ENCODE measurements at regions not wholly inside any gene's neighbourhood (a gene's known extent, or its start where the extent isn't known, plus 50 kb on each side); places are given as distances from the start of the nearest gene placed in this dataset.

- no peak overlapping the region for H3K4me3 Mint-ChIP-seq
- DNase-seq (ENCODE audit: low read depth, low spot score): no peak
- H3K27me3 Mint-ChIP-seq (ENCODE audit: low read depth): no peaks in the 10 kb centered on the region
- H3K36me3 Mint-ChIP-seq (ENCODE audit: low read depth): no peaks in the 10 kb centered on the region
- peaks cover 4% of the 10 kb centered on the region for H3K9me3 Mint-ChIP-seq
- no peak overlapping the region for H3K27ac Mint-ChIP-seq (ENCODE audit: unreplicated experiment)
- TF ChIP-seq, protein P1, sequence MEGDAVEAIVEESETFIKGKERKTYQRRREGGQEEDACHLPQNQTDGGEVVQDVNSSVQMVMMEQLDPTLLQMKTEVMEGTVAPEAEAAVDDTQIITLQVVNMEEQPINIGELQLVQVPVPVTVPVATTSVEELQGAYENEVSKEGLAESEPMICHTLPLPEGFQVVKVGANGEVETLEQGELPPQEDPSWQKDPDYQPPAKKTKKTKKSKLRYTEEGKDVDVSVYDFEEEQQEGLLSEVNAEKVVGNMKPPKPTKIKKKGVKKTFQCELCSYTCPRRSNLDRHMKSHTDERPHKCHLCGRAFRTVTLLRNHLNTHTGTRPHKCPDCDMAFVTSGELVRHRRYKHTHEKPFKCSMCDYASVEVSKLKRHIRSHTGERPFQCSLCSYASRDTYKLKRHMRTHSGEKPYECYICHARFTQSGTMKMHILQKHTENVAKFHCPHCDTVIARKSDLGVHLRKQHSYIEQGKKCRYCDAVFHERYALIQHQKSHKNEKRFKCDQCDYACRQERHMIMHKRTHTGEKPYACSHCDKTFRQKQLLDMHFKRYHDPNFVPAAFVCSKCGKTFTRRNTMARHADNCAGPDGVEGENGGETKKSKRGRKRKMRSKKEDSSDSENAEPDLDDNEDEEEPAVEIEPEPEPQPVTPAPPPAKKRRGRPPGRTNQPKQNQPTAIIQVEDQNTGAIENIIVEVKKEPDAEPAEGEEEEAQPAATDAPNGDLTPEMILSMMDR (conservative IDR thresholded peaks at IDR 0.05): no peak
- peaks cover 11% of the 10 kb centered on the region for H3K4me1 Mint-ChIP-seq
Measured at GRCh38 chr15:91635080-91635479, 218.4 kb upstream of the SLCO3A1 start.

- peaks cover 11% of the 10 kb centered on the region for H3K4me1 Mint-ChIP-seq
- TF ChIP-seq, protein P1 (conservative IDR thresholded peaks at IDR 0.05): no peak
Measured at GRCh38 chr15:91635641-91636040, 217.9 kb upstream of the SLCO3A1 start.

DNA sequence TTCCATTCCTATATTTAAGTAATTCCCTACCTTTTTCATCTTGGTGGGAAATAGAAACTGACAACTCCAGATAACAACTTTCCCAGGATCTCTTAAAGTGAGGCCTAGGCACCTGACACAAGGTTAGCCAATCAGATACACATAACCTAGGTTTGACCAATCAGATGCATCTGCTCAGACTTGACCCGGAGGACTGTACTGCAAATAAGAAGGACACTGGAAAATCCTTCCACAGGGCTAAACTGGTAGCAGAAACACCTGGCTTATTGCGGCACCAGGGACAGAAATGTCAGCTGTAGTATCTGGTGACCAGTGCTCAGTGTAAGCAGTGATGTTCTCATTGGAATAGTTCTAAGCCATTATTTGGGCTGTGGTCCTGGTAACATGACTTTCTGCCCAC lies 204.5 kb upstream of the SLCO3A1 start:
- H3K9me3 Mint-ChIP-seq: no peaks in the 10 kb centered on the region
- no peaks in the 10 kb centered on the region for H3K36me3 Mint-ChIP-seq (ENCODE audit: low read depth)
- no peaks in the 10 kb centered on the region for H3K27me3 Mint-ChIP-seq (ENCODE audit: low read depth)
- TF ChIP-seq, protein P1 (conservative IDR thresholded peaks at IDR 0.05): no peak
- peaks cover 4% of the 10 kb centered on the region for H3K4me1 Mint-ChIP-seq
- DNase-seq (ENCODE audit: low read depth, low spot score): no peak
- H3K27ac Mint-ChIP-seq (ENCODE audit: unreplicated experiment): no peak overlapping the region
- no peak overlapping the region for H3K4me3 Mint-ChIP-seq

More at GRCh38 chr15:91635641-91636040, 217.9 kb upstream of the SLCO3A1 start:
- DNase-seq (ENCODE audit: low read depth, low spot score): no peak
- Mint-ChIP-seq H3K27ac (ENCODE audit: unreplicated experiment) (no peak overlapping the region), H3K27me3 (ENCODE audit: low read depth) (no peaks in the 10 kb centered on the region), H3K36me3 (ENCODE audit: low read depth) (no peaks in the 10 kb centered on the region), H3K4me3 (no peak overlapping the region), H3K9me3 (peaks cover 4% of the 10 kb centered on the region)

- no peaks in the 10 kb centered on the region for H3K9me3 Mint-ChIP-seq
- no peak overlapping the region for H3K4me3 Mint-ChIP-seq
- DNase-seq (ENCODE audit: low read depth, low spot score): no peak
- peaks cover 4% of the 10 kb centered on the region for H3K4me1 Mint-ChIP-seq
- no peaks in the 10 kb centered on the region for H3K36me3 Mint-ChIP-seq (ENCODE audit: low read depth)
- TF ChIP-seq, protein P1 (conservative IDR thresholded peaks at IDR 0.05): no peak
- no peak overlapping the region for H3K27ac Mint-ChIP-seq (ENCODE audit: unreplicated experiment)
- no peaks in the 10 kb centered on the region for H3K27me3 Mint-ChIP-seq (ENCODE audit: low read depth)
Measured at GRCh38 chr15:91649831-91650321, 203.6 kb upstream of the SLCO3A1 start.

DNA sequence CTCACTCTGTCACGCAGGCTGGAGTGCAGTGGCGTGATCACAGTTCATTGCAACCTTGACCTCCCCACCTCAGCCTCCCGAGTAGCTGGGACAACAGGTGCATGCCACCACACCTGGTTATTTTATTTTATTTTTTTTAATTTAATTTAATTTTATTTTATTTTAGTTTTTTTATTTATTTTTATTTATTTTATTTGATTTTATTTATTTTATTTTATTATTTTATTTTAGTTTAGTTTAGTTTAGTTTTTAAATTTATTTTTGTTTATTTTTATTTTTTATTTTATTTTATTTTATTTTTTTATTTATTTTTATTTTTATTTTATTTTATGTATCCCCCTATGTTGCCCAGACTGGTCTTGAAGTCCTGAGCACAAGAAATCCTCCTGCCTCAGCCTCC lies 202.3 kb upstream of the SLCO3A1 start:
- Mint-ChIP-seq H3K4me3 (no peak overlapping the region), H3K36me3 (ENCODE audit: low read depth) (no peaks in the 10 kb centered on the region)
- no peak for DNase-seq (ENCODE audit: low read depth, low spot score)

More for the DNA sequence above, 202.3 kb upstream of the SLCO3A1 start:
- Mint-ChIP-seq H3K27me3 (ENCODE audit: low read depth) (no peaks in the 10 kb centered on the region), H3K4me1 (peaks cover 4% of the 10 kb centered on the region), H3K27ac (ENCODE audit: unreplicated experiment) (no peak overlapping the region), H3K9me3 (peaks cover 2% of the 10 kb centered on the region)
- TF ChIP-seq, protein P1 (conservative IDR thresholded peaks at IDR 0.05): no peak

Measured in neural crest cell (in vitro differentiated cells).